Keratinocyte (primary cell): ENCODE measurements at regions not wholly inside any gene's neighbourhood (a gene's known extent, or its start where the extent isn't known, plus 50 kb on each side); places are given as distances from the start of the nearest gene placed in this dataset.

Experiments
- DNase-seq: peaks from one replicate; pipeline ENCODE4 v3.0.0-alpha.2; 2011; ENCODE audit warnings: low read depth, missing footprints, low spot score
- FAIRE-seq: peaks from 2 replicates; lab custom pipeline; 2011; peaks lifted over from hg19 to GRCh38; lab: Jason Lieb, UNC
- H2AFZ ChIP-seq: 2 replicates; pipeline ENCODE4 v1.6.0; 2012; ENCODE audit warnings: low read length, control low read depth, inconsistent platforms; ENCODE audit not compliant: control insufficient read depth
- H3K27ac ChIP-seq: 2 replicates; pipeline ENCODE4 v1.5.1; 2011; ENCODE audit warnings: low read length; ENCODE audit not compliant: control insufficient read depth, insufficient read depth
- H3K27me3 ChIP-seq: 3 replicates; pipeline ENCODE4 v1.6.0; 2011; ENCODE audit warnings: low read length; ENCODE audit not compliant: control insufficient read depth, insufficient read depth; ENCODE audit errors: extremely low read depth
- H3K36me3 ChIP-seq, 2 experiments: 2 replicates in 1 of 2; 3 replicates in 1 of 2; pipeline ENCODE4 v1.5.1; 2011; ENCODE audit warnings: low read length in 2 of 2, mild to moderate bottlenecking in 1 of 2; ENCODE audit not compliant: control insufficient read depth in 2 of 2, insufficient read depth in 2 of 2; ENCODE audit errors: extremely low read depth in 1 of 2
- H3K4me1 ChIP-seq: 3 replicates; pipeline ENCODE4 v1.5.1; 2011; ENCODE audit warnings: low read length; ENCODE audit not compliant: control insufficient read depth, insufficient read depth; ENCODE audit errors: extremely low read depth
- H3K4me2 ChIP-seq: 3 replicates; pipeline ENCODE4 v1.6.0; 2011; ENCODE audit warnings: low read depth, low read length; ENCODE audit not compliant: control insufficient read depth, insufficient read depth; ENCODE audit errors: extremely low read depth
- H3K4me3 ChIP-seq, 3 experiments: fragments of 200-600 bp in 1 of 3; sonication (generic) in 1 of 3; 2 replicates in 2 of 3; 3 replicates in 1 of 3; pipeline ENCODE4 v1.5.1; 2011 to 2016; ENCODE audit warnings: low read length in 3 of 3, mild to moderate bottlenecking in 3 of 3, control low read depth in 2 of 3, inconsistent platforms in 1 of 3, low read depth in 1 of 3, mixed read lengths in 1 of 3, mixed run types in 1 of 3, moderate library complexity in 1 of 3; ENCODE audit not compliant: control insufficient read depth in 2 of 3, insufficient read depth in 2 of 3; ENCODE audit errors: extremely low read depth in 1 of 3
- H3K79me2 ChIP-seq: 2 replicates; pipeline ENCODE4 v1.6.0; 2012; ENCODE audit warnings: low read length; ENCODE audit not compliant: control insufficient read depth, insufficient read depth
- H3K9ac ChIP-seq: 3 replicates; pipeline ENCODE4 v1.6.0; 2011; ENCODE audit warnings: low read length; ENCODE audit not compliant: control insufficient read depth, insufficient read depth; ENCODE audit errors: extremely low read depth
- H3K9me1 ChIP-seq: 3 replicates; pipeline ENCODE4 v1.6.0; 2011; ENCODE audit warnings: low read length; ENCODE audit not compliant: control insufficient read depth, insufficient read depth; ENCODE audit errors: extremely low read depth
- H3K9me3 ChIP-seq: 2 replicates; pipeline ENCODE4 v1.5.1; 2012; ENCODE audit warnings: low read depth, low read length; ENCODE audit not compliant: control insufficient read depth
- H4K20me1 ChIP-seq: 3 replicates; pipeline ENCODE4 v1.6.0; 2011; ENCODE audit warnings: low read length; ENCODE audit not compliant: control insufficient read depth, insufficient read depth; ENCODE audit errors: extremely low read depth
- CTCF ChIP-seq, 3 experiments: IDR thresholded peaks in 1 of 3; conservative IDR thresholded peaks in 1 of 3; optimal IDR thresholded peaks in 1 of 3; 2 replicates in 2 of 3; 3 replicates in 1 of 3; pipeline versions ENCODE3 to v1.5.1; 2011; ENCODE audit warnings: low read length in 3 of 3, mild to moderate bottlenecking in 3 of 3, moderate library complexity in 2 of 3, control low read depth in 1 of 3, inconsistent platforms in 1 of 3; ENCODE audit not compliant: insufficient read depth in 2 of 3; ENCODE audit errors: extremely low read depth in 1 of 3
- EZH2 ChIP-seq: IDR thresholded peaks from one replicate; pipeline ENCODE4 v1.6.1; 2012; ENCODE audit warnings: inconsistent platforms, mild to moderate bottlenecking, low read length, moderate library complexity
- dilution Hi-C: fragments of 300-500 bp; cut with MboI; formaldehyde crosslinking; loops from one replicate; pipeline ENCODE4 v1.7.0; 2020; ENCODE audit warnings: low sequenced_read_pairs; ENCODE audit not compliant: extremely low pct_ligation_motif_present

- H4K20me1 ChIP-seq, result no peaks in the 10 kb centered on the region
- TF ChIP-seq EZH2 (no peak), CTCF (optimal IDR thresholded peaks at IDR 0.05 in 1 of 3, IDR thresholded peaks at IDR 0.05 in 1 of 3, conservative IDR thresholded peaks at IDR 0.05 in 1 of 3; ENCODE audit: extremely low read depth in 1 of 3, insufficient read depth in 2 of 3, low read length in 3 of 3) (no peak)
- H3K27ac ChIP-seq, result no peak overlapping the region
- no peaks in the 10 kb centered on the region for H3K79me2 ChIP-seq
- no peak overlapping the region for H3K4me3 ChIP-seq
- DNase-seq (no peak), FAIRE-seq (no peak)
- H3K9me1 ChIP-seq, result no peaks in the 10 kb centered on the region
- dilution Hi-C loops, result no loop called here
- H3K27me3 ChIP-seq, result no peaks in the 10 kb centered on the region
- no peak overlapping the region for H2AFZ ChIP-seq
- H3K4me1 ChIP-seq, result no peaks in the 10 kb centered on the region
- no peak overlapping the region for H3K4me2 ChIP-seq
- no peaks in the 10 kb centered on the region for H3K9me3 ChIP-seq
- H3K9ac ChIP-seq, result no peak overlapping the region
- H3K36me3 ChIP-seq, result no peaks in the 10 kb centered on the region
Measured at GRCh38 chr5:68484307-68485068, 268.9 kb downstream of the PIK3R1 start.

GRCh38 chr5:68489556-68489955, 274.0 kb downstream of the PIK3R1 start:
- FAIRE-seq, result no peak
- dilution Hi-C loops, result no loop called here

More at GRCh38 chr5:68489556-68489955, 274.0 kb downstream of the PIK3R1 start:
- no peak for DNase-seq
- H3K4me3 ChIP-seq, result no peak overlapping the region
- H2AFZ ChIP-seq, result no peak overlapping the region
- H3K27me3 ChIP-seq, result no peaks in the 10 kb centered on the region
- no peaks in the 10 kb centered on the region for H3K9me1 ChIP-seq
- TF ChIP-seq CTCF (optimal IDR thresholded peaks at IDR 0.05 in 1 of 3, IDR thresholded peaks at IDR 0.05 in 1 of 3, conservative IDR thresholded peaks at IDR 0.05 in 1 of 3; ENCODE audit: extremely low read depth in 1 of 3, insufficient read depth in 2 of 3, low read length in 3 of 3) (no peak), EZH2 (no peak)
- no peaks in the 10 kb centered on the region for H3K79me2 ChIP-seq
- H3K27ac ChIP-seq, result no peak overlapping the region
- no peaks in the 10 kb centered on the region for H3K9me3 ChIP-seq
- no peaks in the 10 kb centered on the region for H4K20me1 ChIP-seq
- H3K4me1 ChIP-seq, result no peaks in the 10 kb centered on the region
- H3K4me2 ChIP-seq, result no peak overlapping the region
- H3K36me3 ChIP-seq, result no peaks in the 10 kb centered on the region
- H3K9ac ChIP-seq, result no peak overlapping the region
